Stomach (tissue), 8 donors: ENCODE measurements at regions not wholly inside any gene's neighbourhood (a gene's known extent, or its start where the extent isn't known, plus 50 kb on each side); places are given as distances from the start of the nearest gene placed in this dataset.

Experiments
- DNase-seq, 2 donors: peaks; one replicate each; pipeline versions ENCODE4 v3.0.0 to v3.0.0-alpha.2; 2013 to 2019
- H3K27ac ChIP-seq, 5 donors: fragments of 200-600 bp in 4 of 5; sonication (generic) in 4 of 5; one replicate each; pipeline ENCODE4 v1.5.1; 2013 to 2019; ENCODE audit warnings: mild to moderate bottlenecking in 1 of 5, moderate library complexity in 1 of 5
- H3K27me3 ChIP-seq, 3 donors: fragments of 200-600 bp; sonication (generic); one replicate each; pipeline ENCODE4 v1.5.1; 2017 to 2019; ENCODE audit warnings: mixed run types in 1 of 3
- H3K36me3 ChIP-seq, 4 donors: fragments of 200-600 bp; sonication (generic); 1 replicate in 3 of 4; 2 replicates in 1 of 4; pipeline ENCODE4 v1.5.1; 2016 to 2019
- H3K4me1 ChIP-seq, 4 donors: fragments of 200-600 bp; sonication (generic); one replicate each; pipeline ENCODE4 v1.5.1; 2016 to 2019
- H3K4me3 ChIP-seq, 4 donors: fragments of 200-600 bp; sonication (generic) in 3 of 4; one replicate each; pipeline ENCODE4 v1.5.1; 2016 to 2019; ENCODE audit warnings: mild to moderate bottlenecking in 1 of 4
- H3K9me3 ChIP-seq, 4 donors: fragments of 200-600 bp; sonication (generic); one replicate each; pipeline ENCODE4 v1.5.1; 2016 to 2019
- CTCF ChIP-seq, 7 experiments: fragments of 450-650 bp in 4 of 7; fragments of 200-600 bp in 3 of 7; sonication (generic) in 3 of 7; IDR thresholded peaks; one replicate each; pipeline ENCODE4 v1.5.1; 2016 to 2019; ENCODE audit warnings: antibody characterized with exemption in 7 of 7, control low read depth in 2 of 7, mild to moderate bottlenecking in 1 of 7
- EP300 ChIP-seq: sonication (generic); formaldehyde crosslinking; IDR thresholded peaks from one replicate; pipeline ENCODE4 v1.6.1; 2017; ENCODE audit warnings: antibody characterized with exemption
- POLR2A ChIP-seq, 4 donors: fragments of 450-650 bp; IDR thresholded peaks; one replicate each; pipeline ENCODE4 v1.6.1; 2016; ENCODE audit warnings: antibody characterized with exemption in 4 of 4, control low read depth in 2 of 4, mild to moderate bottlenecking in 1 of 4, moderate library complexity in 1 of 4
- POLR2AphosphoS5 ChIP-seq, 3 donors: sonication (generic); formaldehyde crosslinking; IDR thresholded peaks; one replicate each; pipeline ENCODE4 v1.6.1; 2016; ENCODE audit warnings: antibody characterized with exemption in 3 of 3
- WGBS, 5 donors: extraction: QIAGEN DNeasy Blood & Tissue Kit in 3 of 5; methylation state at CpG; one replicate each; pipeline versions ENCODE4 v1.1.5 to v1.1.7; 2013 to 2018; 5-methylcytosine and 5-hydroxymethylcytosine counted together
- intact Hi-C: fragments of 100-400 bp; cut with DNase I; formaldehyde crosslinking; loops from one replicate; pipeline ENCODE4 v1.15.1; 2023; ENCODE audit warnings: low total_unique reads
- donor health status: healthy with polysubstance abuse.
- donor health status: Bipolar disorder and iron deficiency.
- donor health status: healthy.

GRCh38 chr6:138593124-138593877 lies 94.0 kb upstream of the NHSL1 start:
- DNase-seq: peak; percentile 30 to 88
- no peaks in the 10 kb centered on the region for H3K36me3 ChIP-seq
- peaks cover 0 to 29% (median 18%) of the 10 kb centered on the region in 4 donors for H3K4me1 ChIP-seq
- H3K4me3 ChIP-seq: peak overlapping the region in 1 of 4 donors; percentile 8
- WGBS, 5 donors: 5 to 11% (median 6%) methylated on average over 12 of the region's 12 CpGs
- intact Hi-C loops: loop anchor here (10.0 kb wide), 1 partner anchor 468 kb away; no protein-coding TSS in a partner anchor
- peak overlapping the region; percentile 25 to 79 (median 59) for H3K27ac ChIP-seq
- no peak for TF ChIP-seq EP300
- TF ChIP-seq POLR2AphosphoS5 (IDR thresholded peaks at IDR 0.05): peak; percentile 28 to 85 (median 64)
- H3K9me3 ChIP-seq: no peaks in the 10 kb centered on the region
- no peaks in the 10 kb centered on the region for H3K27me3 ChIP-seq

GRCh38 chr6:138593909-138594757 lies 94.8 kb upstream of the NHSL1 start:
- Histone ChIP-seq H3K36me3 (no peaks in the 10 kb centered on the region), H3K4me1 (peaks cover 0 to 21% (median 15%) of the 10 kb centered on the region in 4 donors)
- intact Hi-C loops: loop anchor here (10.0 kb wide), 1 partner anchor 469 kb away; no protein-coding TSS in a partner anchor

GRCh38 chr6:138594758-138595140 lies 95.5 kb upstream of the NHSL1 start:
- 88 to 97% (median 94%) methylated on average over 4 of the region's 4 CpGs for WGBS, 5 donors
- intact Hi-C loops: loop anchor here (5.0 to 10.0 kb wide), 2 partner anchors 168 to 470 kb away; no protein-coding TSS in a partner anchor

More at GRCh38 chr6:138593909-138594757, 94.8 kb upstream of the NHSL1 start:
- H3K27me3 ChIP-seq: no peaks in the 10 kb centered on the region
- no peak overlapping the region for H3K4me3 ChIP-seq
- 76 to 88% (median 82%) methylated on average over 9 of the region's 9 CpGs for WGBS, 5 donors
- no peaks in the 10 kb centered on the region for H3K9me3 ChIP-seq
- DNase-seq: no peak
- TF ChIP-seq EP300: no peak
- no peak for TF ChIP-seq CTCF (IDR thresholded peaks at IDR 0.05)
- no peak for TF ChIP-seq POLR2AphosphoS5 (IDR thresholded peaks at IDR 0.05)
- TF ChIP-seq POLR2A (IDR thresholded peaks at IDR 0.05): no peak
- peak overlapping the region in 4 of 5 donors; percentile 53 to 79 (median 66) for H3K27ac ChIP-seq

GRCh38 chr6:138596126-138596525 lies 96.8 kb upstream of the NHSL1 start:
- Histone ChIP-seq H3K27me3 (no peaks in the 10 kb centered on the region), H3K27ac (no peak overlapping the region), H3K9me3 (no peaks in the 10 kb centered on the region), H3K36me3 (no peaks in the 10 kb centered on the region), H3K4me3 (no peak overlapping the region), H3K4me1 (peaks cover 0 to 20% (median 13%) of the 10 kb centered on the region in 4 donors)
- WGBS, 5 donors: 77 to 86% (median 83%) methylated on average over 5 of the region's 5 CpGs
- no peak for DNase-seq
- TF ChIP-seq CTCF (IDR thresholded peaks at IDR 0.05) (no peak), POLR2AphosphoS5 (IDR thresholded peaks at IDR 0.05) (no peak), POLR2A (IDR thresholded peaks at IDR 0.05) (no peak), EP300 (no peak)
- intact Hi-C loops: loop anchor here (5.0 to 10.0 kb wide), 2 partner anchors 166 to 471 kb away; no protein-coding TSS in a partner anchor

More at GRCh38 chr6:138594758-138595140, 95.5 kb upstream of the NHSL1 start:
- H3K4me3 ChIP-seq: no peak overlapping the region
- peaks cover 0 to 20% (median 13%) of the 10 kb centered on the region in 4 donors for H3K4me1 ChIP-seq
- H3K27me3 ChIP-seq: no peaks in the 10 kb centered on the region
- H3K9me3 ChIP-seq: no peaks in the 10 kb centered on the region
- no peak for DNase-seq
- no peak for TF ChIP-seq EP300
- TF ChIP-seq CTCF (IDR thresholded peaks at IDR 0.05): no peak
- no peak for TF ChIP-seq POLR2AphosphoS5 (IDR thresholded peaks at IDR 0.05)
- TF ChIP-seq POLR2A (IDR thresholded peaks at IDR 0.05): no peak
- no peaks in the 10 kb centered on the region for H3K36me3 ChIP-seq
- H3K27ac ChIP-seq: no peak overlapping the region
